ENCODE measurements at regions not wholly inside any gene's neighbourhood (a gene's known extent, or its start where the extent isn't known, plus 50 kb on each side); places are given as distances from the start of the nearest gene placed in this dataset.

DNA sequence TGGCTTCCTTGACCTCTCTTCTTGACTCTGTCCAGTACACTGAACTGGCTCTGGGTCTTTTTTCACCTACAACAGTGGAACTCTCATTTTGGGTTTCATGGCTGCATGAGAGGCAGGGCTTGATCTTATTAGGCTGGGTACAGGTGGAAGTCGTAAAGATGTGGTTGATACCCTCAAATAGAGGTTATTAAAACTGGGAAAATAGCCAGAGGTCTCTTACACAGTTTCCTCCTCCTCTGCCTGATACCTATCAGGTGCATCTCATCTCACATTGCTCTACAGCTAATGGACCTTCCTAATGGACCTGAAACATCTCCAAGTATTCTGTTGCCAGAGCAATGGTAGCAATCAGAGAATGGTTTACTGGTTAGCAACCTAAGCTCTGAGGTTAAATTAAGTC, 231.8 kb downstream of the ETAA1 start:
- no peak for DNase-seq (ENCODE audit: extremely low spot score, unreplicated experiment)
- no peaks in the 10 kb centered on the region for H3K36me3 Mint-ChIP-seq
- H3K9me3 Mint-ChIP-seq: peaks cover 6% of the 10 kb centered on the region
- TF ChIP-seq, protein P1, sequence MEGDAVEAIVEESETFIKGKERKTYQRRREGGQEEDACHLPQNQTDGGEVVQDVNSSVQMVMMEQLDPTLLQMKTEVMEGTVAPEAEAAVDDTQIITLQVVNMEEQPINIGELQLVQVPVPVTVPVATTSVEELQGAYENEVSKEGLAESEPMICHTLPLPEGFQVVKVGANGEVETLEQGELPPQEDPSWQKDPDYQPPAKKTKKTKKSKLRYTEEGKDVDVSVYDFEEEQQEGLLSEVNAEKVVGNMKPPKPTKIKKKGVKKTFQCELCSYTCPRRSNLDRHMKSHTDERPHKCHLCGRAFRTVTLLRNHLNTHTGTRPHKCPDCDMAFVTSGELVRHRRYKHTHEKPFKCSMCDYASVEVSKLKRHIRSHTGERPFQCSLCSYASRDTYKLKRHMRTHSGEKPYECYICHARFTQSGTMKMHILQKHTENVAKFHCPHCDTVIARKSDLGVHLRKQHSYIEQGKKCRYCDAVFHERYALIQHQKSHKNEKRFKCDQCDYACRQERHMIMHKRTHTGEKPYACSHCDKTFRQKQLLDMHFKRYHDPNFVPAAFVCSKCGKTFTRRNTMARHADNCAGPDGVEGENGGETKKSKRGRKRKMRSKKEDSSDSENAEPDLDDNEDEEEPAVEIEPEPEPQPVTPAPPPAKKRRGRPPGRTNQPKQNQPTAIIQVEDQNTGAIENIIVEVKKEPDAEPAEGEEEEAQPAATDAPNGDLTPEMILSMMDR (conservative IDR thresholded peaks at IDR 0.05): no peak
- no peak overlapping the region for H3K27ac Mint-ChIP-seq
- H3K27me3 Mint-ChIP-seq: peaks cover 7% of the 10 kb centered on the region
- H3K4me1 Mint-ChIP-seq (ENCODE audit: unreplicated experiment): peaks cover 20% of the 10 kb centered on the region
- H3K4me3 Mint-ChIP-seq: no peak overlapping the region

DNA sequence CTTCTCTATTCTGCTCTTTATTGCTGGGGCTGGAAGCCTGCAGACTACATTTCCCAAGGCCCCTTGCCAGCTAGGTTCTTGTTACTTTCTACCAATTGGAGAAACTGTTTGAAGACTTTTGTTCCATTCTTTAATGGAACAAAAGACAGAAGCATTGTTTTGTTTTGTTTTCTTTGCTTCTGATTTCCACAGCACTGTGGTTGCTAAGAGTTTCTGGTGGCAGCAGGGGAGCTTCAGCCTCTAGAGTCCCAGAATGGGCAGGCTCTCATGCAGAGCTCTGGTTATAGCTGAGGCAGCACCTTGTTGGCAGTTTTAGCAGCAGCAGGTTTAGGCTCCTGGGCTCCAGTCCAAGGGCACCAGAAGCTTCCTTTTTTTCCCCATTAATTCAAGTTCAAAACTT, 234.3 kb downstream of the ETAA1 start:
- TF ChIP-seq, protein P1 (conservative IDR thresholded peaks at IDR 0.05): no peak
- DNase-seq (ENCODE audit: extremely low spot score, unreplicated experiment): no peak
- Mint-ChIP-seq H3K27me3 (peaks cover 7% of the 10 kb centered on the region), H3K36me3 (no peaks in the 10 kb centered on the region), H3K9me3 (peaks cover 6% of the 10 kb centered on the region), H3K4me1 (ENCODE audit: unreplicated experiment) (peaks cover 16% of the 10 kb centered on the region), H3K4me3 (no peak overlapping the region), H3K27ac (no peak overlapping the region)

DNA sequence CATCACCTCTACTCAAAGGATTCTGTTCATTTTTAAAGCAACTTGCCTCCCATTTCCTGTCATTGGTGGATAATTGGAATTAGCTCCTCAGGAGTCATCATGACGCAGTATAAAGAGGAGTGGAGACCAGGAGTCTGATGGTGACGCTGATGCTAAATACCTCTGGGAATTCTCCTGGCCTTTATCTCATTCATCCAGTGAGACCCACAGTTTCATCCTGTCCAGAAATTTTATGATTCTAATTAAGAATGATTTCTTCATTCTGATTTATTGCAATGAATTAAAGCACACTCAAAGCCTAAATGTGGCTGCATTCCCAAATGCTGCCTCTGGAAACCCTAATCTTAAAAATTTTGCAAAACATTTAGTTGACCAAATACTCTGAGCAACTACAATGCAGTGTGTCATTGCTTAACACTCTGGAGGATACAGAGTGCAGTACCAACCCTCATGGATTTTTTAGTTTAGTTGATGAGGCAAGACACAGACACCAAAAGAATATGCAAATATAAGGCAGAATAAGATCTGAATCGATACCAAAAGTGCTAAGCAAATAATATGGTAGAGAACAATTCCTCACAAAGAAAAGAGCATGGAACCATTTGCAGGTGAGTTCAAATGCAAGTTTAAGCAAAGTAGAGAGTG, 236.2 kb downstream of the ETAA1 start:
- peaks cover 6% of the 10 kb centered on the region for H3K9me3 Mint-ChIP-seq
- no peak overlapping the region for H3K4me3 Mint-ChIP-seq

DNA sequence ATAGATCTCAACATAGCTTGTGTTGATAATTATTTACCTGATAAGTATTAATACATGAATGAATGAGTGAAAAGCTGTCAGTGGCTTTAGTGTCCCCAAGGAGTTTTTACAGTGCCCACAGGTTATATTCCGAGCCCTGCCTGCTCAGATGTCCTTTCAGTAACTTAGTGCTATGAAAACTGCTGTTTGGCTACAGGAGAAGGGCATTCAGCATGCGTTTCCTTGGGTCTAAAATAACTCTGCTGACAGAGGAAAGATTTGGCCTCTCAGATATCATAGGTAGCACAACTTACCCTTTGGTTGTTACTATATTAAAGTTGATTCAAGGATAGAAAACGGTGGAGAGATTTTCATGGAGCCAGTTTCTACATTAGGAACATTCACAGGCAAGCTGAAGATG, 241.0 kb downstream of the ETAA1 start:
- Mint-ChIP-seq H3K4me1 (ENCODE audit: unreplicated experiment) (peaks cover 20% of the 10 kb centered on the region), H3K27me3 (peaks cover 6% of the 10 kb centered on the region), H3K36me3 (no peaks in the 10 kb centered on the region), H3K9me3 (no peaks in the 10 kb centered on the region), H3K4me3 (no peak overlapping the region), H3K27ac (no peak overlapping the region)
- TF ChIP-seq, protein P1 (conservative IDR thresholded peaks at IDR 0.05): no peak
- no peak for DNase-seq (ENCODE audit: extremely low spot score, unreplicated experiment)

More for the DNA sequence above, 236.2 kb downstream of the ETAA1 start:
- peaks cover 7% of the 10 kb centered on the region for H3K27me3 Mint-ChIP-seq
- no peak for DNase-seq (ENCODE audit: extremely low spot score, unreplicated experiment)
- no peaks in the 10 kb centered on the region for H3K36me3 Mint-ChIP-seq
- TF ChIP-seq, protein P1 (conservative IDR thresholded peaks at IDR 0.05): no peak
- H3K27ac Mint-ChIP-seq: no peak overlapping the region
- H3K4me1 Mint-ChIP-seq (ENCODE audit: unreplicated experiment): peaks cover 9% of the 10 kb centered on the region

DNA sequence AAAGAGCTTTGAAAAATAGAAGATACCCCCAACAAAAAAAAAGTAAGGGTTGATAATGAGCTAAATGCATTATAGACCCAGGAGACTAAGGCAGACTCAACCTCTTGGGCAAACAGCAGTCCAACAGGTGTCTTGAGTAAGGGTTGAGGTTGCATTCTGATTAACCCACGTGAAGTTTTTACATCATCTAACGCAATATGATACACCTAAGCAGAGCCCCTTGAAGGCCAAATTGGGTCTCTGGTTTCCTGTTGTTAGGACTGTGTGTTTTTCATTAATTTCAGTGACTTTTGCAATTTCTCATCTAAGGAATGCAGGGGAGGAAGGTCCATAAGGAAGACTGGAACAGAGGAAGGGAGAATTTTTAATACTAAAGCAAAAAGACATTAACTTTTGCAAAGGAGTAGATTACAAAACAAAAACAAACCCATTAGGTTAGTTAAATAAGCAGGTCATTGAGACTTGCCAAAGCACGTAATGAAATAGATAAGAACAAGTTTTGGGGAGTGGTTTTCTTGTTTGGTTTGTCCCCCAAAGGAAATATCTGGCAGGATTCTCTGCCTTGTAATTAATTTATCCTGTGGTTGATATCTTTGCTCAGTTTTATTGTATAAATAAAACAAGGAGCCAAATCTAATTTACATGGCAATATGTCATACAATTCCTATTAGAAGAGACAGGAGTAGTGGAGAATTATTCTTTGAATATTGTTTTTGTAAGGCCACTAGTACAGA, 244.3 kb downstream of the ETAA1 start:
- TF ChIP-seq, protein P1 (conservative IDR thresholded peaks at IDR 0.05): no peak

More for the DNA sequence above, 244.3 kb downstream of the ETAA1 start:
- Mint-ChIP-seq H3K36me3 (no peaks in the 10 kb centered on the region), H3K27ac (no peak overlapping the region), H3K27me3 (peaks cover 17% of the 10 kb centered on the region), H3K4me3 (no peak overlapping the region), H3K9me3 (no peaks in the 10 kb centered on the region), H3K4me1 (ENCODE audit: unreplicated experiment) (peaks cover 16% of the 10 kb centered on the region)
- DNase-seq (ENCODE audit: extremely low spot score, unreplicated experiment): no peak

Data from type B pancreatic cell (in vitro differentiated cells).